K562 (cell line): ENCODE measurements at regions not wholly inside any gene's neighbourhood (a gene's known extent, or its start where the extent isn't known, plus 50 kb on each side); places are given as distances from the start of the nearest gene placed in this dataset.

Experiments
- ESRRA ChIP-seq: fragments of 450-650 bp; IDR thresholded peaks from 2 replicates; pipeline ENCODE4 v1.6.1; 2014; ENCODE audit warnings: low read depth, mild to moderate bottlenecking, moderate library complexity, borderline replicate concordance
- HIVEP1 ChIP-seq: fragments of 250-450 bp; sonication (Bioruptor Pico); IDR thresholded peaks from 2 replicates; pipeline ENCODE4 v1.4.0; 2020; ENCODE audit warnings: mild to moderate bottlenecking
- MAZ ChIP-seq, 2 experiments: fragments of 450-650 bp in 1 of 2; sonication (generic) in 1 of 2; formaldehyde crosslinking; IDR thresholded peaks in 1 of 2; conservative IDR thresholded peaks in 1 of 2; 2 replicates each; pipeline versions ENCODE4 v1.4.0 to v1.5.0; 2020; ENCODE audit warnings: mild to moderate bottlenecking in 1 of 2, missing genetic modification reagents in 1 of 2
- SP1 ChIP-seq: sonication (generic); formaldehyde crosslinking; IDR thresholded peaks from 2 replicates; pipeline ENCODE4 v1.8.1; 2022; ENCODE audit warnings: mild to moderate bottlenecking, missing genetic modification reagents
- SREBF1 ChIP-seq: fragments of 150-350 bp; IDR thresholded peaks from 2 replicates; pipeline ENCODE4 v1.6.1; 2014; ENCODE audit warnings: antibody characterized with exemption, low read depth, low read length, borderline replicate concordance
- TAF1 ChIP-seq: IDR thresholded peaks from 2 replicates; pipeline ENCODE4 v1.6.1; 2011; ENCODE audit warnings: mild to moderate bottlenecking, low read length, moderate library complexity; ENCODE audit not compliant: insufficient read depth, control insufficient read depth, severe bottlenecking; ENCODE audit errors: extremely low read depth
- TBL1XR1 ChIP-seq, 2 experiments: IDR thresholded peaks; 2 replicates each; pipeline ENCODE4 v1.6.1; 2012; ENCODE audit warnings: improper control_type of control experiment in 2 of 2, low read length in 2 of 2, mild to moderate bottlenecking in 1 of 2
- TCF7L2 ChIP-seq: fragments of 150-350 bp; IDR thresholded peaks from 2 replicates; pipeline ENCODE4 v1.6.1; 2016; ENCODE audit warnings: low read depth, mild to moderate bottlenecking, low read length, moderate library complexity

- TF ChIP-seq HIVEP1 (CRISPR knock-in tag) (no peak), SP1 (CRISPR knock-in tag) (no peak), ESRRA (no peak), TBL1XR1 (IDR thresholded peaks at IDR 0.05; ENCODE audit: low read length in 2 of 2) (no peak), TAF1 (no peak), TCF7L2 (no peak), SREBF1 (no peak), MAZ (CRISPR knock-in tag; conservative IDR thresholded peaks at IDR 0.05 in 1 of 2, IDR thresholded peaks at IDR 0.05 in 1 of 2) (no peak)
These were observed 86.4 kb downstream of the FOXL1 start for GRCh38 chr16:86664522-86665318.
